GM23338 (cell line): ENCODE measurements at regions not wholly inside any gene's neighbourhood (a gene's known extent, or its start where the extent isn't known, plus 50 kb on each side); places are given as distances from the start of the nearest gene placed in this dataset.

Experiments used
- ATAC-seq: fragments of 200-7000 bp; cut with Tn5 transposase; 3 replicates; pipeline ENCODE4 v1.9.1; 2020
- DNase-seq: peaks from one replicate; pipeline ENCODE4 v3.0.0-alpha.2; 2015; ENCODE audit warnings: low spot score
- H2AFZ ChIP-seq: fragments of 200-600 bp; sonication (generic); 2 replicates; pipeline ENCODE4 v1.8.0; 2016; ENCODE audit warnings: antibody characterized with exemption, mild to moderate bottlenecking, moderate library complexity
- H3F3A ChIP-seq: fragments of 200-600 bp; sonication (generic); replicated peaks from 2 replicates; pipeline ENCODE4 v1.8.0; 2017; ENCODE audit warnings: antibody characterized with exemption, mixed run types, low read depth
- H3K27ac ChIP-seq: fragments of 200-600 bp; sonication (generic); 2 replicates; pipeline ENCODE4 v1.6.1; 2016; ENCODE audit warnings: low read depth
- H3K27me3 ChIP-seq: fragments of 200-600 bp; sonication (generic); 2 replicates; pipeline ENCODE4 v1.8.0; 2016; ENCODE audit warnings: mild to moderate bottlenecking, mixed run types, moderate library complexity; ENCODE audit not compliant: insufficient read depth
- H3K36me3 ChIP-seq: fragments of 200-600 bp; sonication (generic); 2 replicates; pipeline ENCODE4 v1.8.0; 2016; ENCODE audit warnings: mild to moderate bottlenecking; ENCODE audit not compliant: insufficient read depth
- H3K4me1 ChIP-seq: fragments of 200-600 bp; sonication (generic); 2 replicates; pipeline ENCODE4 v1.8.0; 2016; ENCODE audit warnings: mild to moderate bottlenecking, moderate library complexity; ENCODE audit not compliant: insufficient read depth
- H3K4me2 ChIP-seq: fragments of 200-600 bp; sonication (generic); 2 replicates; pipeline ENCODE4 v1.7.1; 2017; ENCODE audit warnings: mixed run types
- H3K4me3 ChIP-seq: fragments of 200-600 bp; sonication (generic); 2 replicates; pipeline ENCODE4 v1.6.1; 2016; ENCODE audit warnings: mixed run types
- H3K79me2 ChIP-seq: fragments of 200-600 bp; sonication (generic); replicated peaks from 2 replicates; pipeline ENCODE4 v1.8.0; 2017; ENCODE audit warnings: mild to moderate bottlenecking; ENCODE audit not compliant: insufficient read depth
- H3K9me2 ChIP-seq: fragments of 200-600 bp; sonication (generic); 2 replicates; pipeline ENCODE4 v1.8.0; 2017; ENCODE audit not compliant: insufficient read depth
- H4K20me1 ChIP-seq: fragments of 200-600 bp; sonication (generic); replicated peaks from 2 replicates; pipeline ENCODE4 v1.8.0; 2017; ENCODE audit warnings: mild to moderate bottlenecking; ENCODE audit not compliant: insufficient read depth
- H3K27ac Mint-ChIP-seq: 2 replicates; pipeline ENCODE4 v1.8.0; 2020; ENCODE audit warnings: inconsistent platforms, mild to moderate bottlenecking, moderate library complexity, mixed read lengths
- H3K27me3 Mint-ChIP-seq: 3 replicates; pipeline ENCODE4 v1.8.0; 2022; ENCODE audit warnings: low read depth, mild to moderate bottlenecking, moderate library complexity, mixed read lengths, inconsistent platforms; ENCODE audit not compliant: insufficient read depth, poor library complexity
- H3K36me3 Mint-ChIP-seq: 3 replicates; pipeline ENCODE4 v1.8.0; 2021; ENCODE audit warnings: low read depth, mild to moderate bottlenecking, inconsistent platforms, moderate library complexity, mixed read lengths
- H3K4me1 Mint-ChIP-seq: 3 replicates; pipeline ENCODE4 v1.8.0; 2020; ENCODE audit warnings: mild to moderate bottlenecking, inconsistent platforms, mixed read lengths
- H3K4me3 Mint-ChIP-seq: 3 replicates; pipeline ENCODE4 v1.8.0; 2021; ENCODE audit warnings: moderate library complexity, mild to moderate bottlenecking, inconsistent platforms, mixed read lengths
- H3K9me3 Mint-ChIP-seq: 3 replicates; pipeline ENCODE4 v1.8.0; 2020; ENCODE audit warnings: moderate library complexity, mild to moderate bottlenecking, inconsistent platforms, mixed read lengths
- EZH2 ChIP-seq: fragments of 200-600 bp; sonication (generic); IDR thresholded peaks from one replicate; pipeline ENCODE4 v1.8.0; 2017; ENCODE audit warnings: antibody characterized with exemption, mild to moderate bottlenecking, low read depth; ENCODE audit not compliant: unreplicated experiment
- EZH2phosphoT487 ChIP-seq: fragments of 200-600 bp; sonication (generic); IDR thresholded peaks from one replicate; pipeline ENCODE4 v1.8.1; 2018; ENCODE audit warnings: antibody characterized with exemption; ENCODE audit not compliant: unreplicated experiment
- NANOG ChIP-seq: IDR thresholded peaks from 2 replicates; pipeline ENCODE4 v1.6.1; 2016; ENCODE audit warnings: antibody characterized with exemption, borderline replicate concordance
- REST ChIP-seq: IDR thresholded peaks from one replicate; pipeline ENCODE4 v1.6.1; 2018; ENCODE audit warnings: antibody characterized with exemption; ENCODE audit not compliant: unreplicated experiment
- STAT1 ChIP-seq: IDR thresholded peaks from one replicate; pipeline ENCODE4 v1.6.1; 2016; ENCODE audit warnings: antibody characterized with exemption; ENCODE audit not compliant: unreplicated experiment
- ZNF114 ChIP-seq: fragments of 250-450 bp; sonication (Bioruptor Pico); IDR thresholded peaks from 2 replicates; pipeline ENCODE4 v1.5.0; 2020; ENCODE audit warnings: mild to moderate bottlenecking, moderate library complexity
- TF ChIP-seq, protein P1 (sequence below), 2 experiments: fragments of 200-600 bp in 1 of 2; sonication (generic) in 1 of 2; conservative IDR thresholded peaks; 2 replicates each; pipeline versions ENCODE4 v1.5.1 to v1.6.1; 2016 to 2017; ENCODE audit warnings: antibody characterized with exemption in 2 of 2, low read depth in 2 of 2, mild to moderate bottlenecking in 2 of 2, moderate library complexity in 1 of 2
- TF ChIP-seq, protein P2 (sequence below): IDR thresholded peaks from 2 replicates; pipeline ENCODE4 v1.6.1; 2016; ENCODE audit warnings: antibody characterized with exemption

DNA sequence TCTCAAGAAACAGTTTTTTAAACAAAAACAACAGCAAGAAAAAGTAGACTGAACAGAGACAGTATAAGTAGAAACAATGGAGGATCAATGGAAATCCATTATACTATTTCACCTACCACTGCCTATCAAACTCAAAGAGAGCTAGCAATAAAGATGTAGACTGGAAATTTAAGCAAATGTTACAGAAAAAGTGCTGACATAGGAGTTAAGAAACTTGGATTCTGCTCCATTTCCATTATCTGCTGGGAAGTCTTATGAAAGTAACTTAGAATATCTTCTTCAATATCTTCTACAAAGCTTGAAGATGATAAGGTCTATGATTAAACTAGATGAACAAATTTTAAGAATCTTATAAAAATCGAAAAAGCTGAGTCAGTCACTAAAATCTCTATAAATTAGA lies 1469.8 kb upstream of the C9orf72 start (continued):
- TF ChIP-seq REST = no peak

DNA sequence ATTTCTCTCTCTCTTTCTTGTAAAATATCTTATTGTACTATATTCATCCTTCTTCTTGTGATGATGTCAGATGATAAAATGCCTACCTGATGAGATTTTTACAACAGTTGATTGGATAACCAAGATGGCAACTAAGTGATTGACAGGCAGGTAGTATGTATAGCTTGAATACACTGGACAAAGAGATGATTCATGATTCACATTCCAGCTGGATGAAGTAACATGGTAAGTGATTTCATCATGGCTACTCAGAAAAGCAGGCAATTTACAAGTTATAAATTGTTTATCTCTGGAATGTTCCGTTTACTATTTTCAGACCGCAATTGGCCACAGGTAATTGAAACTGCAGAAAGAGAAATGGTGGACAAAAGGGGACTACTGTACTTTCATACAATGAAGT lies 1471.7 kb upstream of the C9orf72 start:
- Histone ChIP-seq H3K27ac (no peak overlapping the region), H3K4me2 (no peak overlapping the region), H3K79me2 (no peaks in the 10 kb centered on the region), H3F3A (no peaks in the 10 kb centered on the region), H3K27me3 (no peaks in the 10 kb centered on the region), H3K36me3 (no peaks in the 10 kb centered on the region), H4K20me1 (no peaks in the 10 kb centered on the region), H2AFZ (no peak overlapping the region), H3K4me1 (no peaks in the 10 kb centered on the region), H3K4me3 (no peak overlapping the region), H3K9me2 (no peaks in the 10 kb centered on the region)
- no peaks in the 10 kb centered on the region for H3K9me3 Mint-ChIP-seq
- H3K4me1 Mint-ChIP-seq = no peaks in the 10 kb centered on the region
- H3K4me3 Mint-ChIP-seq = no peak overlapping the region
- peaks cover 2% of the 10 kb centered on the region for H3K27me3 Mint-ChIP-seq
- no peaks in the 10 kb centered on the region for H3K36me3 Mint-ChIP-seq
- TF ChIP-seq ZNF114 (CRISPR knock-in tag) (no peak), EZH2phosphoT487 (no peak), EZH2 (no peak)
- DNase-seq (no peak), ATAC-seq (no peak)
- 0 out of 2 replicates have a peak overlapping the region, but pooled peaks have one; percentile 14 for H3K27ac Mint-ChIP-seq

DNA sequence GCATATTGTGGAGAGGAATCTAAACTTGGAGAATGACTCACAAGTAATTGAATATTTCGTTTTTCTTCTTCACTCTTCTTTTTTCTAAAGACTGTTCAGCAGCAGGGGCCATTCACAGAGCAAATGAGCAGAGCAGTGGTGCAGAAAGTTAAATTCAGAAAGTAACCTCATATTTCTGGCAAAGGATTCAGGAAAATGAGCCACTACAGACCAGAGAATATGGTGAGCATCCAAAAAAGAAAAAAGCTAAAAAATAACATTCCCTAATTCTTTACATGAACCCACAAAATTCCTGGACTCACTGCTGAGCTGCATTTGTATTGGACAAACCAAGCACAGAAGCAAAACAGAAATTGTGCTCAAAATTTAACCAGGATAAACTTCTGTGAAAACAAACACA lies 1486.8 kb upstream of the C9orf72 start:
- H3K9me3 Mint-ChIP-seq = no peaks in the 10 kb centered on the region
- Histone ChIP-seq H3K4me1 (peaks cover 5% of the 10 kb centered on the region; the same call in 1 of the 2 replicates), H3F3A (no peaks in the 10 kb centered on the region), H3K27ac (no peak overlapping the region), H4K20me1 (no peaks in the 10 kb centered on the region), H3K9me2 (no peaks in the 10 kb centered on the region), H3K4me3 (no peak overlapping the region), H3K79me2 (no peaks in the 10 kb centered on the region), H2AFZ (no peak overlapping the region), H3K36me3 (no peaks in the 10 kb centered on the region), H3K27me3 (no peaks in the 10 kb centered on the region), H3K4me2 (no peak overlapping the region)
- ATAC-seq = no peak
- no peak for DNase-seq
- peaks cover 20% of the 10 kb centered on the region for H3K4me1 Mint-ChIP-seq
- H3K27me3 Mint-ChIP-seq = no peaks in the 10 kb centered on the region
- H3K4me3 Mint-ChIP-seq = no peak overlapping the region
- no peaks in the 10 kb centered on the region for H3K36me3 Mint-ChIP-seq
- peak overlapping the region; percentile 25 for H3K27ac Mint-ChIP-seq
- TF ChIP-seq EZH2 (no peak), STAT1 (no peak), EZH2phosphoT487 (no peak), NANOG (no peak)
- TF ChIP-seq, protein P1, sequence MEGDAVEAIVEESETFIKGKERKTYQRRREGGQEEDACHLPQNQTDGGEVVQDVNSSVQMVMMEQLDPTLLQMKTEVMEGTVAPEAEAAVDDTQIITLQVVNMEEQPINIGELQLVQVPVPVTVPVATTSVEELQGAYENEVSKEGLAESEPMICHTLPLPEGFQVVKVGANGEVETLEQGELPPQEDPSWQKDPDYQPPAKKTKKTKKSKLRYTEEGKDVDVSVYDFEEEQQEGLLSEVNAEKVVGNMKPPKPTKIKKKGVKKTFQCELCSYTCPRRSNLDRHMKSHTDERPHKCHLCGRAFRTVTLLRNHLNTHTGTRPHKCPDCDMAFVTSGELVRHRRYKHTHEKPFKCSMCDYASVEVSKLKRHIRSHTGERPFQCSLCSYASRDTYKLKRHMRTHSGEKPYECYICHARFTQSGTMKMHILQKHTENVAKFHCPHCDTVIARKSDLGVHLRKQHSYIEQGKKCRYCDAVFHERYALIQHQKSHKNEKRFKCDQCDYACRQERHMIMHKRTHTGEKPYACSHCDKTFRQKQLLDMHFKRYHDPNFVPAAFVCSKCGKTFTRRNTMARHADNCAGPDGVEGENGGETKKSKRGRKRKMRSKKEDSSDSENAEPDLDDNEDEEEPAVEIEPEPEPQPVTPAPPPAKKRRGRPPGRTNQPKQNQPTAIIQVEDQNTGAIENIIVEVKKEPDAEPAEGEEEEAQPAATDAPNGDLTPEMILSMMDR (conservative IDR thresholded peaks at IDR 0.05; ENCODE audit: low read depth in 2 of 2) = no peak
- TF ChIP-seq, protein P2, sequence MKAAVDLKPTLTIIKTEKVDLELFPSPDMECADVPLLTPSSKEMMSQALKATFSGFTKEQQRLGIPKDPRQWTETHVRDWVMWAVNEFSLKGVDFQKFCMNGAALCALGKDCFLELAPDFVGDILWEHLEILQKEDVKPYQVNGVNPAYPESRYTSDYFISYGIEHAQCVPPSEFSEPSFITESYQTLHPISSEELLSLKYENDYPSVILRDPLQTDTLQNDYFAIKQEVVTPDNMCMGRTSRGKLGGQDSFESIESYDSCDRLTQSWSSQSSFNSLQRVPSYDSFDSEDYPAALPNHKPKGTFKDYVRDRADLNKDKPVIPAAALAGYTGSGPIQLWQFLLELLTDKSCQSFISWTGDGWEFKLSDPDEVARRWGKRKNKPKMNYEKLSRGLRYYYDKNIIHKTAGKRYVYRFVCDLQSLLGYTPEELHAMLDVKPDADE = no peak
